ENCODE measurements at regions not wholly inside any gene's neighbourhood (a gene's known extent, or its start where the extent isn't known, plus 50 kb on each side); places are given as distances from the start of the nearest gene placed in this dataset.

- Histone ChIP-seq H3K27ac (ENCODE audit: extremely low read depth, low read depth, low read length) (no peak overlapping the region), H3K9me3 (ENCODE audit: control insufficient read depth, insufficient read depth, low read depth, low read length) (no peaks in the 10 kb centered on the region), H3K36me3 (ENCODE audit: control insufficient read depth in 2 of 2, insufficient read depth in 1 of 2, low read length in 2 of 2) (no peaks in the 10 kb centered on the region), H3K4me3 (ENCODE audit: low read depth, low read length) (no peak overlapping the region), H3K4me1 (ENCODE audit: control insufficient read depth, insufficient read depth, low read length) (no peaks in the 10 kb centered on the region)
- CTCF ChIA-PET = interaction anchor here (0.6 kb wide), 2 partner anchors 53 to 591 kb away, joined by 3 read pairs; no protein-coding TSS in a partner anchor
- POLR2A ChIA-PET = no interaction called here
- TF ChIP-seq ZNF302 (tag by site-specific recombination; IDR thresholded peaks at IDR 0.05; ENCODE audit: low read depth) = no peak
- no peak for TF ChIP-seq PRDM6 (tag by site-specific recombination; IDR thresholded peaks at IDR 0.05)
- TF ChIP-seq ZNF654 (tag by site-specific recombination; IDR thresholded peaks at IDR 0.05; ENCODE audit: low read depth) = no peak
- TF ChIP-seq ZNF211 (tag by site-specific recombination; IDR thresholded peaks at IDR 0.05; ENCODE audit: low read depth) = no peak
- no peak for TF ChIP-seq REST (tag by site-specific recombination; IDR thresholded peaks at IDR 0.05)
- TF ChIP-seq ZNF2 (tag by site-specific recombination; IDR thresholded peaks at IDR 0.05) = no peak
- TF ChIP-seq ZNF16 (tag by site-specific recombination; IDR thresholded peaks at IDR 0.05; ENCODE audit: low read depth) = no peak
- no peak for TF ChIP-seq ZNF37A (tag by site-specific recombination; IDR thresholded peaks at IDR 0.05)
- TF ChIP-seq ZNF660 (tag by site-specific recombination; IDR thresholded peaks at IDR 0.05) = no peak
- TF ChIP-seq ELK4 (IDR thresholded peaks at IDR 0.05; ENCODE audit: borderline replicate concordance, low read depth, low read length) = no peak
- no peak for TF ChIP-seq ZNF76 (tag by site-specific recombination; IDR thresholded peaks at IDR 0.05; ENCODE audit: borderline replicate concordance, low read depth)
- no peak for TF ChIP-seq REPIN1 (tag by site-specific recombination; IDR thresholded peaks at IDR 0.05; ENCODE audit: low read depth)
Measured at GRCh38 chr12:60112063-60112462, 516.2 kb downstream of the SLC16A7 start.

GRCh38 chr12:60112763-60113162 lies 516.9 kb downstream of the SLC16A7 start:
- no peaks in the 10 kb centered on the region for H3K36me3 ChIP-seq (ENCODE audit: control insufficient read depth in 2 of 2, insufficient read depth in 1 of 2, low read length in 2 of 2)
- ChIA-PET POLR2A (no interaction called here), CTCF (interaction anchor here (0.6 kb wide), 2 partner anchors 53 to 591 kb away, joined by 3 read pairs; no protein-coding TSS in a partner anchor)
- no peaks in the 10 kb centered on the region for H3K9me3 ChIP-seq (ENCODE audit: control insufficient read depth, insufficient read depth, low read depth, low read length)
- no peak overlapping the region for H3K4me3 ChIP-seq (ENCODE audit: low read depth, low read length)
- H3K27ac ChIP-seq (ENCODE audit: extremely low read depth, low read depth, low read length) = no peak overlapping the region
- H3K4me1 ChIP-seq (ENCODE audit: control insufficient read depth, insufficient read depth, low read length) = no peaks in the 10 kb centered on the region
- TF ChIP-seq ZNF747 (tag by site-specific recombination; IDR thresholded peaks at IDR 0.05) = no peak
- TF ChIP-seq ZNF701 (tag by site-specific recombination; IDR thresholded peaks at IDR 0.05) = no peak
- TF ChIP-seq ZBTB44 (tag by site-specific recombination; IDR thresholded peaks at IDR 0.05) = no peak
- no peak for TF ChIP-seq ELK4 (IDR thresholded peaks at IDR 0.05; ENCODE audit: borderline replicate concordance, low read depth, low read length)
- TF ChIP-seq ZNF623 (tag by site-specific recombination; IDR thresholded peaks at IDR 0.05) = no peak
- TF ChIP-seq ZNF529 (tag by site-specific recombination; IDR thresholded peaks at IDR 0.05; ENCODE audit: insufficient replicate concordance) = no peak
- TF ChIP-seq ZNF148 (tag by site-specific recombination; IDR thresholded peaks at IDR 0.05; ENCODE audit: borderline replicate concordance) = no peak
- TF ChIP-seq GLIS1 (tag by site-specific recombination; IDR thresholded peaks at IDR 0.05) = no peak
- no peak for TF ChIP-seq ZNF530 (tag by site-specific recombination; IDR thresholded peaks at IDR 0.05; ENCODE audit: low read depth)
- TF ChIP-seq ZNF404 (tag by site-specific recombination; IDR thresholded peaks at IDR 0.05) = no peak
- no peak for TF ChIP-seq HOXD13 (CRISPR knock-in tag; IDR thresholded peaks at IDR 0.05; ENCODE audit: borderline replicate concordance)

Data from HEK293 (cell line).